Spleen (tissue), 7 donors: ENCODE measurements at regions not wholly inside any gene's neighbourhood (a gene's known extent, or its start where the extent isn't known, plus 50 kb on each side); places are given as distances from the start of the nearest gene placed in this dataset.

ENCODE experiments used
- POLR2AphosphoS5 ChIP-seq, 3 donors: sonication (generic); formaldehyde crosslinking; IDR thresholded peaks; one replicate each; pipeline ENCODE4 v1.5.1; 2017; ENCODE audit warnings: antibody characterized with exemption in 3 of 3
- TF ChIP-seq, protein P1 (sequence below), 11 experiments: fragments of 200-600 bp in 7 of 11; fragments of 450-650 bp in 4 of 11; sonication (generic) in 4 of 11; IDR thresholded peaks in 8 of 11; conservative IDR thresholded peaks in 3 of 11; 1 replicate in 7 of 11; 2 replicates in 4 of 11; pipeline versions ENCODE4 v1.4.0 to v1.8.0; 2016 to 2021; ENCODE audit warnings: antibody characterized with exemption in 11 of 11, inconsistent platforms in 4 of 11, mild to moderate bottlenecking in 1 of 11
- donor health status: DM: no; HTN: no; CAD: no; lungs with moderate emphysema.
- donor health status: DM: no; HTN: no; CAD: no.
- donor health status: DM: no; HTN: no; CAD: no.

DNA sequence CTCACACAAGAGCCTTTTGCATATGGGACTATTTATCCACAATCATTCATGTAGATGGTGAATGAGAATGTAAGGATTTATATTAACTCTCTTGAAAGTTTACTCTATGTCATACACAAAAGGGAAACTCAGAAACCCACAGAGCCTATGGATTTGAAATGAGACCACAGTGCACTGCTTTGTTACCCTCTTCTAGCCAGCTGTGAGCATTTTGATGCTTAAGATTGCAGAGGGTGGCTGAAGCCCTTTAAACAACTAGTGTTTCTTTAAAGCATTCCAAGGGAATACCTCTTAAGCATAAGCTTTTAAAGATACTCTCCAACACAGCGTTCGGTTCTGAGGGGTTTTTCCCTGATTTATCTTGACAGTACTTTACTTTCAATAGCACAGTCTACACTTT, 113.9 kb downstream of the NKX6-1 start:
- TF ChIP-seq, protein P1, sequence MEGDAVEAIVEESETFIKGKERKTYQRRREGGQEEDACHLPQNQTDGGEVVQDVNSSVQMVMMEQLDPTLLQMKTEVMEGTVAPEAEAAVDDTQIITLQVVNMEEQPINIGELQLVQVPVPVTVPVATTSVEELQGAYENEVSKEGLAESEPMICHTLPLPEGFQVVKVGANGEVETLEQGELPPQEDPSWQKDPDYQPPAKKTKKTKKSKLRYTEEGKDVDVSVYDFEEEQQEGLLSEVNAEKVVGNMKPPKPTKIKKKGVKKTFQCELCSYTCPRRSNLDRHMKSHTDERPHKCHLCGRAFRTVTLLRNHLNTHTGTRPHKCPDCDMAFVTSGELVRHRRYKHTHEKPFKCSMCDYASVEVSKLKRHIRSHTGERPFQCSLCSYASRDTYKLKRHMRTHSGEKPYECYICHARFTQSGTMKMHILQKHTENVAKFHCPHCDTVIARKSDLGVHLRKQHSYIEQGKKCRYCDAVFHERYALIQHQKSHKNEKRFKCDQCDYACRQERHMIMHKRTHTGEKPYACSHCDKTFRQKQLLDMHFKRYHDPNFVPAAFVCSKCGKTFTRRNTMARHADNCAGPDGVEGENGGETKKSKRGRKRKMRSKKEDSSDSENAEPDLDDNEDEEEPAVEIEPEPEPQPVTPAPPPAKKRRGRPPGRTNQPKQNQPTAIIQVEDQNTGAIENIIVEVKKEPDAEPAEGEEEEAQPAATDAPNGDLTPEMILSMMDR (IDR thresholded peaks at IDR 0.05 in 8 of 11, conservative IDR thresholded peaks at IDR 0.05 in 3 of 11): no peak
- no peak for TF ChIP-seq POLR2AphosphoS5 (IDR thresholded peaks at IDR 0.05)
